Retinal pigment epithelial cell (primary cell): ENCODE measurements at regions not wholly inside any gene's neighbourhood (a gene's known extent, or its start where the extent isn't known, plus 50 kb on each side); places are given as distances from the start of the nearest gene placed in this dataset.

Experiments used
- DNase-seq: peaks from one replicate; pipeline ENCODE4 v3.0.0-alpha.2; 2010; ENCODE audit warnings: low read depth
- H3K4me3 ChIP-seq: 2 replicates; pipeline ENCODE4 v1.5.1; 2011; ENCODE audit warnings: mild to moderate bottlenecking, low read length, control low read depth, moderate library complexity
- TF ChIP-seq, protein P1 (sequence below): conservative IDR thresholded peaks from 2 replicates; pipeline ENCODE4 v1.5.1; 2011; ENCODE audit warnings: low read depth, low read length, control low read depth, inconsistent platforms

DNA sequence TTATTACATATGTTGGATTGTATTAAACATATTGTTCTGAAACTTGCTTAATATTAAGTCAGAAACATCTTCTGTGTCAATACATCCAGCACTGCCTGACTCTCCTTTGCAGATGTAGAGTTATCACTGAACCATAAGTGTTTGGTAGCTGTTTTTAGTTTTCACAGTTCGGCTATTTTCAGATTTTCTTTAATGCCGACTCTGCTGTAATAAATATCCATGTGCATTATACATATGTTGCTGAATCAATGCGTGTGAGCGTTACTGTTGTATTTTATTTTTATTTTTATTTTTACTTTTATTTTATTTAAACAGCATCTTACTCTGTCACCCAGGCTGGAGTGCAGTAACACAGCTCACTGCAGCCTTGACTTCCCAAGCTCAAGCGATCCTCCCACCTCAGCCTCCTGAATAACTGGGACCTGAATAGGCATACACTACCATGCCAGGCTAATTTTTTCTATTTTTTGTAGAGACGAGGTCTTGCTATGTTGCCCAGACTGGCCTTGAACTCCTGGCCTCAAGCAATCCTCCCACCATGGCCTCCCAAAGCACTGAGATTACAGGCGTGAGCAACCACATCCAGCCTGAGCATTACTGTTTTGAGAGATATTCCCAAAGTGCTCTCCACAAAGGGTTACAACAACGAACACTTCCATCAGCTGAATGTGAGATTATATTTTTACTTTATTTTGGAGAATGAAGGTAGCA, 50.7 kb upstream of the NOCT start:
- TF ChIP-seq, protein P1, sequence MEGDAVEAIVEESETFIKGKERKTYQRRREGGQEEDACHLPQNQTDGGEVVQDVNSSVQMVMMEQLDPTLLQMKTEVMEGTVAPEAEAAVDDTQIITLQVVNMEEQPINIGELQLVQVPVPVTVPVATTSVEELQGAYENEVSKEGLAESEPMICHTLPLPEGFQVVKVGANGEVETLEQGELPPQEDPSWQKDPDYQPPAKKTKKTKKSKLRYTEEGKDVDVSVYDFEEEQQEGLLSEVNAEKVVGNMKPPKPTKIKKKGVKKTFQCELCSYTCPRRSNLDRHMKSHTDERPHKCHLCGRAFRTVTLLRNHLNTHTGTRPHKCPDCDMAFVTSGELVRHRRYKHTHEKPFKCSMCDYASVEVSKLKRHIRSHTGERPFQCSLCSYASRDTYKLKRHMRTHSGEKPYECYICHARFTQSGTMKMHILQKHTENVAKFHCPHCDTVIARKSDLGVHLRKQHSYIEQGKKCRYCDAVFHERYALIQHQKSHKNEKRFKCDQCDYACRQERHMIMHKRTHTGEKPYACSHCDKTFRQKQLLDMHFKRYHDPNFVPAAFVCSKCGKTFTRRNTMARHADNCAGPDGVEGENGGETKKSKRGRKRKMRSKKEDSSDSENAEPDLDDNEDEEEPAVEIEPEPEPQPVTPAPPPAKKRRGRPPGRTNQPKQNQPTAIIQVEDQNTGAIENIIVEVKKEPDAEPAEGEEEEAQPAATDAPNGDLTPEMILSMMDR = no peak
- no peak overlapping the region for H3K4me3 ChIP-seq
- no peak for DNase-seq

DNA sequence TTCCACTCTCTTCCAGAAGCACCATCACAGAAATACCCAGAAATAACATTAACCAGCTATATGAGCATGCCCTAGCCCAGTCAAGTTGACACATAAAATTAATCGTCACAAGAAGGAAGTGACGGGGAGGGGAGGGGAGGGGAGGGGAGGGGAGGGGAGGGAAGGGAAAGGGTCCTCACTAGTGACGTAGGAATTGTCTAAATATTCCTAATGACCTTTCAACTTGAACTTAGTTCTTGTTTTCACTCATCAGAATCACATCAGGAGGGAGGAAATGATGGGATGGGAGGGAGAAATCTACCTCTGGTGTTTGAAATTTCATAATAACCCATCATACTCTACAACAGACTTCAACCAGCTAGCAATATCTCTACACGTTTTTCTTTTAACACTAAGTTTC, 52.2 kb upstream of the NOCT start:
- TF ChIP-seq, protein P1 = no peak
- H3K4me3 ChIP-seq = no peak overlapping the region
- no peak for DNase-seq

GRCh38 chr4:138961664-138962063, 53.9 kb upstream of the NOCT start:
- H3K4me3 ChIP-seq = no peak overlapping the region
- TF ChIP-seq, protein P1 = no peak
- no peak for DNase-seq

DNA sequence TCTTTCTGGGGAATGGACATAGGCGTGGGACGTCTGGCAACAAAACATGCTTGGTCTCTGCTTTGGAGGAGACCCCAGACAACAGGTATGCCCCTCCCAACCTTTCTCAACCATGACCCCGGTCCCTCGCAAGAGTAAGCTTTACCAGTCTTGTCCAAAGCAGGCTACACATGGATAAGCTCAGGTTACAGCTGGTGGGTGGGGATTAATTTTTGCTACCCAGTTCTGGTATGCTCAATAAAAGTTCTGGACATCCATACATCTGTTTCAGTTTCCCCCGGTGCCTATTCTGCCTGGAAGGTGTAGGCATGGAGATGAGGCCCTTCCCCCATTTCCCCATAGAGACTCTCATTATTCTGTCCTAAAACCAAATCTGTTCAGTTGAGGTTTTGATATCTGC, 54.5 kb upstream of the NOCT start:
- no peak overlapping the region for H3K4me3 ChIP-seq
- TF ChIP-seq, protein P1 = no peak
- DNase-seq = no peak

GRCh38 chr4:138960175-138960710, 55.3 kb upstream of the NOCT start:
- TF ChIP-seq, protein P1 = no peak
- H3K4me3 ChIP-seq = no peak overlapping the region
- no peak for DNase-seq

- H3K4me3 ChIP-seq = no peak overlapping the region
- DNase-seq = no peak
- TF ChIP-seq, protein P1 = no peak
These were observed 56.3 kb upstream of the NOCT start for GRCh38 chr4:138959097-138959815.
